DMS53 treated with DMSO at 0.1 percent for 48 hours (cell line): ENCODE measurements at regions not wholly inside any gene's neighbourhood (a gene's known extent, or its start where the extent isn't known, plus 50 kb on each side); places are given as distances from the start of the nearest gene placed in this dataset.
"Not testable (repeated sequence)": the region's sequence is repeated elsewhere in the genome, so short reads cannot be mapped to it uniquely, and the experiment has no call there.

ENCODE experiments used
- DNase-seq: peaks from one replicate; lab custom pipeline; 2025; ENCODE audit not compliant: unreplicated experiment; lab: John Stamatoyannopoulos, UW

DNA sequence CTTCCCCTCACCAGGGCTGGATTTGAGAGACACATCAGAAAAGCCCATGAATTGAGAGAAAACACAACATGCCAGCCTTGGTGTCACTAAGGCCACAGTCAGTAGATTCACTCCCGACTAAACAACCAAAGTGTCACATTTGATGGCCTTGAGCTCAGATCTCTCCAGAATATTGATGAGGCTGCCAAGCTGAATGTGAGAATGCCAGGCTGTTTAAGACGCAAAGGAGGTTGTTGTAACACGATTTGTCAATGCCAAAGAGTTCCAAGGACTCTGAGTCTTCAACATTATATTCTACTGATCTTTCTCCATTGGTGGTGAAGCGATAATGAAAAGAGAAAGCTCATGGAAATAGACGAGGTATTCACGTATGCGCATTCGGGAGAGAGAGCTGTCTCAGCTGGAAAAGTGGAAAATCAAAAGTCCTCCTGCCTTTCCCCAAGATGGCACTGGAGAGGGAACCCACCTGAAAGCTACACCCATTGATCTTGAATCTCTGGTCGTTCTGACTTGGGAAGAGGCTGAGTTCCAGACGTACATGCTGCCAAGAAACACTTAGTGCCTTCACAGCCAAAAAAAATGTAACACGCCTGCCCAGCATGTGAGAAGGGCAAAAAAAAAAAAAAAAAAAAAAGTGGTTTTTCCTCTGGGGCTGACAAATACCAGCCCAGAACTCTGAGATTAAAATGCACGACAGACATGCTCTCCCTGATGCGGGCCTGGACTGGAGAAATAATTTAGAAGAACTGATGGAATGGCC is 1159.6 kb downstream of the VRK1 start:
- no peak for DNase-seq

- no peak for DNase-seq
Observed at GRCh38 chr14:97959251-97959650, 1162.1 kb downstream of the VRK1 start.

- DNase-seq = no peak
Observed at GRCh38 chr14:97960436-97960835, 1163.3 kb downstream of the VRK1 start.

DNA sequence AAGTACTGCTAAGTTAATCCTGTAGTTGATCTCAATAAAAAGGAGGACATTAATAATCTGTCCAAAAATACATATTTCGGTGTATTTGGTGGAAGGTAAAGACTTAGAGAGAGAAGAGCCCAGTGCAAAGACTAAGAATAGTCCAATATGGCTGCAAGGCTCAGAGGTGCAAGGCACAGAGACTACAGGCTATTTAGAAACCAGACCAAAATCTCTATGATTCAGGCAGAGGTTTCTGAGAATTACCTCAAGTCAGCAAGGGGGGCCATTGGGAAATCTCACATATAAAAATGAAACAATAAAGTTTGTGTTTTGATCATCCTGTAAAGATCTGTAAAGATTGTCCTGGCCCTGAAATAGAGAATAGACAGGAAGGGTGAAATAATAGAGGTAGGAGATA is 1173.0 kb downstream of the VRK1 start:
- DNase-seq = no peak

DNA sequence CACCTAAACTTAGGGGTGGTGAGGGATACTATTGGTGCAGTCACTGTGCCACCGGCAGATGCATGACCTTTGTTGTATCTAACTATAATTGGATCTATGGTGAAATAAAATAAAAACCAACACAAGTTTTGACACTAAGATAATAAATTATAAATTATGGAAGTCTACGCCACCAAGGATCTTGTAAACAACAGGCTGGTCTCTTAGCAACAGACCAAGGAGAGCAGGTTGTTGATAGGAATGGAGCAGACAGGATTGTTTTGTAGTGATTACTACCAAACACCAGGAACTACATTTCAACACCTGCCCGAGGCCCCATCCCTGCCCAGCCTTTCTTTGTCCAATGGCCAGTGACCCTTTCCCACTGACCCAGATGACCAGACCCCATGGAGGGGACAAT is 1178.0 kb downstream of the VRK1 start:
- no peak for DNase-seq

DNA sequence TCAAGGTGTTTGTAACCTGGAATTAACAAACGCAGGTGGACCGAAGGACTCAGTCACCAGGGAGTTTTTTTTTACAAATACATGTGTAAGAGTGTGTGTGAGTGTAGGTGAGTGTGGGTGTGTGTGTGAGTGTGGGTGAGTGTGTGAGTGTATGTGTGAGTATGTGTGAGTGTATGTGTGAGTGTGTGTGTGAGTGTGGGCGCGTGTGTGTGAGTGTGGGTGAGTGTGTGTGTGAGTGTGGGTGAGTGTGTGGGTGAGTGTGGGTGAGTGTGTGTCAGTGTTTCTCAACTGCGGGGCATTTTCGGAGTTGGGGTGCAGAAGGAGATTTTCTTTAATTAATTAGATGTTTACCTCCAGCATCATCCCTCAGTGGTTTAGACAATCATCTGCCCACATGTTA is 1178.8 kb downstream of the VRK1 start:
- no peak for DNase-seq

DNA sequence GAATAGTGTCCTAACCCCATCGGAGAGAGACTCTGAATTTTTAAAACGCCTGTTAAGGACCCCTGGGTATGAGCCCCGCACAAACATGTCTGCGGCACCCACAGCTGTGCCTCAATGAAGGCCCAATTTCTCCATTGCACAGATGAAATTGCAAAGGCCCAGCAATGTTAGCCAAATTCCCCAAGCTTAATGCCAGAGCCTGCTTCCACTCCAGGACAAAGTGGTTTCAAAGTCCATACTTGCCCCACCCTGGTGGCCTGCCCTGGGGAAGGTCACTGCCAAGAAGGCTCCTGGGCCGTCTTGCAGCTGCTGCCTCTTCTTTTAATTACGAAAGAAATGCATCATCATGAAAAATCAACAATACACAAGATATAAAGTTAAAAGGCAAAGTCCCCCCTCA is 1179.7 kb downstream of the VRK1 start:
- no peak for DNase-seq

DNA sequence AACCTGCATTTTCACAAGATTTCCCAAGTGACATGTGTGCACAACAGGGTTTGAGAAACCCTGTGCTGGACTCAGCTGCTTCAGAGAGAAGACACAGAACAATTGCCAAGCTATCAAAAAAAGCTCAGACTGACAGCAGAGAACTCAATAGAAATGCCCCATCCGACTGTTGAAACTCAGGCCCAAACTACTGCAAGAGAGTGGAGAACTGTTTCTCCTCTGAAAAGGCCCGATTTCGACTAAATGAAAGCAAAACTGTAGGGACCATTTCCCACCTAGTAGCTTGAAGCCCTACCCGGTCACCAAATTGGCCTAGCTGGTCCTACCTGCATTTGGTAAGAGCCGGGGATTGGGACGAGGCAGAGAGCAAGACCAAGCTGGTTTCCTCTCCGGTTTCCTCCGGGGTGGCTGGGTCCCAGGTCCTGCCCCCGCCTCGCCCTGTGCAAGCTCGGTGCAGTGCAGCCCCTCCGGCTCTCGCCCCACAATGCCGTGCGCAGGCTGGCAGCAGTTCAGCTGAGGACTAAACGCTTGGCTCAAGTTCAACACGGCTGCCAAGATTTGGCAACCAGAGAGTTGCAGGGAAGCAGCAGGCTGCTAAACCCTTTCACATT is 1180.6 kb downstream of the VRK1 start:
- no peak for DNase-seq

DNA sequence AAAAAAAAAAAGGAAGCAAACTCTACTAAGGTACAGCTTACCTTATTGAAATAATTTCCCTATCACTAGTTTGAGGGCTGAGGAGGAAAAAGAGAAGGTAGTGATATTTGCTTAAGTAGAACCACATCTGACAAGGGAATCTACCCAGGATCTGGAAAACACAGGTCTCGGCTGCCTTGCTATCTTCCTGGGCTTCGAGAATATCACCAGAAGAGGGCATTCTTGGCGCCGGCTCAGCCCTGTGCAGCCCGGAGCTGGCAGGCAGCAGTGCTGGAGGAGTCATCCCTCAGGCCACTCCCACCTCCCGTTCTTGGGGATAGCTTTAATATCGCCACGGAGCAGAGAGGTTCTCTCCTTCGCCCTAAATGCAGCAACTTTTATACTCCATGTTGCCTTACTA is 1181.2 kb downstream of the VRK1 start:
- peak; percentile 19 for DNase-seq

GRCh38 chr14:97993508-97994019 is 1196.4 kb downstream of the VRK1 start:
- no peak for DNase-seq

DNA sequence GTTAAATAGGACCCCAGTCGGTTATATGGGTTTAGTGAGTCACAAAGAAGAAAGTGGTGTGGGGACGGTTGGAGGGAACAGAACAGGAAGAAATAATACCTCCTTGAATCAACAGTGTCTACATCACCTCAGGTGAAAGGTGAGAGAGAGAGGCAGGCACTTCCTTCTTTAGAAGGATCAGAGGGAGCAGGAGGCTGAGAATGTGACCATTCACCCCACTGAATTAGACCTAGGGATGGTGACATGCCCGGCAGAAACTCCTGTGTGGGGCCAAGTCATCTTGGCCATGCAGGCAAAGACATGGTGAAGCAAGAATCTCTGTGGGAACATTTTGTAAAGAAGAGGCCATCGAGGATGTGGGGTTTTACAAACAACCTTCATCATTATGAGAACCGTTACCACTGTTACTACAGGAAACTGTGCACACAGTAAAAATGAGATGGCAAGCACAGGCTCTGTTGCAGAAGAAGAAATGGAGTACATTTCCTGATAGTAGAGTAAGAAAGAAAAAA is 1196.9 kb downstream of the VRK1 start:
- no peak for DNase-seq

GRCh38 chr14:97995038-97995437 is 1197.9 kb downstream of the VRK1 start:
- DNase-seq = no peak

DNA sequence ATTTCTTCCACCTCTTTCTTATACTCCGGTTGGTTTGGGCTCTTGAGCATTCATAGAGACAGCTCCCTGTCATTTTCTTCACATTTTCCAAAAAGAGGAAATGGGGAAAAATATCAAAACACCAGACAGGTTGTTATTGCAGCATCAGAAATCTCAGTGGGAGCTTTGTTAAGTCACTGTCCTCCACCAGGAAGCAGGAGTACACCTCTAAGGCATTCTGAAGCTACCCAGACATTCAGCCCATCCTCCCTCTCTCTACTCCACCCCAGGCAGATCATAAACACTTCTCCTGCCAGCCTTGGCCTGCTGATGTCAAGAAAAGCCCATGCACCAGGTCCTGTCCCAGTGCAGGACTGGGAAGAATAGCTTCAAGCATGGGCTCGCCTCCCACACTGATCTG is 1198.3 kb downstream of the VRK1 start:
- DNase-seq = no peak

- no peak for DNase-seq
Observed at GRCh38 chr14:98006008-98006407, 1208.8 kb downstream of the VRK1 start.

DNA sequence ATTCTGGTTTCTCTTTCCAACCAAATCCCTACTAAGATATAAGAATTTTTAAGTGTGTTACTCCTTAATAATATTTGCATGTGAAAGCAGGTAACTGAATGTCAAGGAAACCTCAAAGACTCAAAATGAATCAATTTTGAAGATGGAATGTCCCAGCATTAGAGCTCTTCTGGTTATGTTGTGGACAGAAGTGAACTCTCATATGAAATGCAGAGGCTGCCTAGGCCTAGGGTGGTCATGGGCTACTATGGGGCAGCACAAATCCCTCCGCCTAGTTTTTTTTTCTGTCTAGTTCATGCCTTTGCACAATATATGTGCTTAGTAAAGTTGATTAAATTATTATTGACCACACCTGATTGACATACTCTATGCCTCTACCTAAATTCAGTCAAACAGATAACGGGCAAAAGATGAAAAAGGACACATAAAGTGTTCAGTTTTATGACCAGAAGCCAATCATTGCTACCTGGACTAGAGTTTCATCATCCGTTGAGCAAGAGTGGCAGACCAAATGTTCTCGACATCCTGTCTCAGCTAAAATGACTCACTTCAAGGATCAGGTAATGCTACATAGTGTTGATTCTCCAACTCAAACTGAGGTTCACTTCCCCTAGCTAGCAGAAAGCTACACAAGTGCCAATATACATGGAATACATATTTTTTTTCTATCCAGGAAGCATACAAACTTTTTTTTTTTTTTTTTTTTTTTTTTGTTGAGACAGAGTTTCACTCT is 1211.4 kb downstream of the VRK1 start:
- no peak for DNase-seq

DNA sequence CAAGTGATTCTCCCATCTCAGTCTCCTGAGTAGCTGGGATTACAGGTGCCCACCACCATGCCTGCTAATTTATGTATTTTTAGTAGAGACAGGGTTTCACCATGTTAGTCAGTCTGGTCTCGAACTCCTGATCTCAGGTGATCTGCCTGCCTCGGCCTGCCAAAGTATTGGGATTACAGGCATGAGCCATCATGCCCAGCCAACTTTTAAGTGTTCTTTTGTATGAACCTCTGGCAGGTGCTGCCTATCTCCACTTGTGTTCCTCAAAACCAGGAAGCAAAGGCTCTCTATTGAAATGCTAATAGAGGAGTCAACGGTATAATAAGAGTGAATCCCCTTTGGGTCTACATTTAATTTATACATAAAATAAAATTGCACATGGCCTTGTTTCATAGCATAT is 1212.0 kb downstream of the VRK1 start:
- DNase-seq = not testable (repeated sequence)

DNA sequence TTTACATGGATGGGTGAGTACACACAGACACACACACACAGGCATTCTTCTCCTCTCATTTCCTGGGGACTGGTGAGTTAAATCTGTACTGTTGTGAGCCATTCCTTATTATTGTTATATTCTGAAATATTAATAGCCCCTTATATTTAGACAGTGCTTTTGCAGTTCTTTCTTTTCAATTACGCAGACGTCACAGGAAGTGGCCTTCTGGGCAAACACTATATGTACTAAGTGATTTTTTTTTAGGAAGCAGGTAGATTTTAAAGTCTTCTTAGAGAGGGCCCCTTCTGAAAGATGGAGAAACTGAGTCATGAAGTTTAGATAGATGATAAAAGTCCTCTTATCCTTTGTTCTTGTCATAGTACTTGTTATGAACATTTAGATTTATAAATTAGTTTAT is 1213.6 kb downstream of the VRK1 start:
- DNase-seq = no peak

GRCh38 chr14:98014851-98015615 is 1217.9 kb downstream of the VRK1 start:
- DNase-seq = no peak

DNA sequence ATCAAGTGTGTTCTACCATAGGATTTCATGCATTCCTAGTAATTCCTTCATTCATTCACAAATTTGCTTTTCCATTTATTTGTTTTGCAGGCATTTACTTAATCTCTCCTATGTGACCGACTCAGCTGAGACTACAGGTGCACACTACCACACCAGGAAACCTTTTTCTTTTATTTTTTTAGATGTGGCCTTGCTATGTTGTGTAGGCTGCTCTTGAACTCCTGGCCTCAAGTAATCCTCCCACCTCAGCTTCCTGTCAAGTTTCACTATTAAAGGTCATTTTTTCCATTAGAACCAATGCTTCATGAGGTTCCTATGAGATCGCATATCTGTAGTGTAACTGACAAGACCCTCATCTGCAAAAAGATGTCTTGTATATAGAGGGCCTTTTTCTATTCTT is 1218.7 kb downstream of the VRK1 start:
- DNase-seq = no peak

GRCh38 chr14:98018628-98019027 is 1221.4 kb downstream of the VRK1 start:
- no peak for DNase-seq
